ENCODE measurements at regions not wholly inside any gene's neighbourhood (a gene's known extent, or its start where the extent isn't known, plus 50 kb on each side); places are given as distances from the start of the nearest gene placed in this dataset.

GRCh38 chr10:108812296-108812695 is 1111.0 kb downstream of the XPNPEP1 start:
- TF ChIP-seq CTCF (IDR thresholded peaks at IDR 0.05) = no peak
- no peak for TF ChIP-seq POLR2A (IDR thresholded peaks at IDR 0.05)

Measured in uterus (tissue), 2 donors.